GM06990 (cell line): ENCODE measurements at regions not wholly inside any gene's neighbourhood (a gene's known extent, or its start where the extent isn't known, plus 50 kb on each side); places are given as distances from the start of the nearest gene placed in this dataset.

ENCODE experiments used
- DNase-seq: peaks from one replicate; pipeline ENCODE4 v3.0.0-alpha.2; 2011; ENCODE audit not compliant: insufficient read length; ENCODE audit errors: extremely low read depth
- H3K27me3 ChIP-seq: replicated peaks from 2 replicates; pipeline ENCODE4 v1.6.0; 2011; ENCODE audit warnings: low read length; ENCODE audit not compliant: control insufficient read depth, insufficient read depth
- H3K36me3 ChIP-seq: 2 replicates; pipeline ENCODE4 v1.5.1; 2011; ENCODE audit warnings: low read length; ENCODE audit not compliant: control insufficient read depth, insufficient read depth
- H3K4me3 ChIP-seq: replicated peaks from 2 replicates; pipeline ENCODE4 v1.5.1; 2011; ENCODE audit warnings: low read depth, mild to moderate bottlenecking, control low read depth, low read length
- TF ChIP-seq, protein P1 (sequence below): IDR thresholded peaks from 2 replicates; pipeline ENCODE4 v1.5.1; 2011; ENCODE audit warnings: low read length, control low read depth, mild to moderate bottlenecking, inconsistent platforms; ENCODE audit not compliant: insufficient read depth, poor library complexity, severe bottlenecking

- H3K36me3 ChIP-seq = no peaks in the 10 kb centered on the region
- TF ChIP-seq, protein P1, sequence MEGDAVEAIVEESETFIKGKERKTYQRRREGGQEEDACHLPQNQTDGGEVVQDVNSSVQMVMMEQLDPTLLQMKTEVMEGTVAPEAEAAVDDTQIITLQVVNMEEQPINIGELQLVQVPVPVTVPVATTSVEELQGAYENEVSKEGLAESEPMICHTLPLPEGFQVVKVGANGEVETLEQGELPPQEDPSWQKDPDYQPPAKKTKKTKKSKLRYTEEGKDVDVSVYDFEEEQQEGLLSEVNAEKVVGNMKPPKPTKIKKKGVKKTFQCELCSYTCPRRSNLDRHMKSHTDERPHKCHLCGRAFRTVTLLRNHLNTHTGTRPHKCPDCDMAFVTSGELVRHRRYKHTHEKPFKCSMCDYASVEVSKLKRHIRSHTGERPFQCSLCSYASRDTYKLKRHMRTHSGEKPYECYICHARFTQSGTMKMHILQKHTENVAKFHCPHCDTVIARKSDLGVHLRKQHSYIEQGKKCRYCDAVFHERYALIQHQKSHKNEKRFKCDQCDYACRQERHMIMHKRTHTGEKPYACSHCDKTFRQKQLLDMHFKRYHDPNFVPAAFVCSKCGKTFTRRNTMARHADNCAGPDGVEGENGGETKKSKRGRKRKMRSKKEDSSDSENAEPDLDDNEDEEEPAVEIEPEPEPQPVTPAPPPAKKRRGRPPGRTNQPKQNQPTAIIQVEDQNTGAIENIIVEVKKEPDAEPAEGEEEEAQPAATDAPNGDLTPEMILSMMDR = no peak
These were observed 102.6 kb upstream of the RSPO3 start for GRCh38 chr6:127015858-127016257.

DNA sequence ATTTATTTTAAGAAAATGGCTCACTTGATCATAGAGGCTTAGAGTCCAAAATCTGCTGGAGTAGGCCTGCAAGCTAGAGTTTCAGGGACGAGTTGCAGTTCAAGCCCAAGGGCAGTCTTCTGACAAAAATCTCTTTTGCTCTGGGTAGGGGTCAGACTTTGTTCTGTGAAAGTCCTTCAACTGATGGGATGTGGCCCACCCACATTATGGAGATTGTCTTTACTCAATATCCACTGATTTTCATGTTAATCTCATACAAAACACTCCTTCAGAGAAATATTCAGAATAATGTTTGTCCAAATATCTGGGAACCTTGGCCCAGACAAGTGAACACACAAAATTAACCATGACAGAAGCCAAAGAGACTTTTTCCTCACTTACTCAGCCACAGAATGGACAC lies 98.6 kb upstream of the RSPO3 start:
- DNase-seq = no peak
- TF ChIP-seq, protein P1 = no peak

More at GRCh38 chr6:127015858-127016257, 102.6 kb upstream of the RSPO3 start:
- Histone ChIP-seq H3K4me3 (no peak overlapping the region), H3K27me3 (no peaks in the 10 kb centered on the region)
- DNase-seq = no peak

DNA sequence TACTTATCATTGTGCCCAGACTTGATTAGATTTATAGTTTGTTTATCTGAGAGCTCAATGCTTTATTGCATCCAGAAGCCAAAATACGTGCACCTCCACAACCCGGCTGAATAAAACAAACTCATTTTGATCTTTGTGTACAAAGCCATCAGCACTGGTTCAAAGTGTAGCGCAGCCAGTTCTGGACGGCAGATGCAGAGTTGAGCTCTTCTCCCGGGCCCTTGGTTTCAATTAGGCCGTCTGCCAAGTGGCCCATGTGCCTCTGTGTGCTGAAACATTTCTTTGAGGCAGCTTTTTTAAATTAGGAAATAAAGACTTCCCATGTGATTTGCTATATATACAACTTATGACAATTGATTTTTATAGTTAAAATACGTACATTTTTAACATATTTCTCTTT lies 96.2 kb upstream of the RSPO3 start:
- no peaks in the 10 kb centered on the region for H3K27me3 ChIP-seq
- TF ChIP-seq, protein P1 = no peak
- no peak overlapping the region for H3K4me3 ChIP-seq
- H3K36me3 ChIP-seq = no peaks in the 10 kb centered on the region
- no peak for DNase-seq

More for the DNA sequence above, 98.6 kb upstream of the RSPO3 start:
- Histone ChIP-seq H3K4me3 (no peak overlapping the region), H3K27me3 (no peaks in the 10 kb centered on the region), H3K36me3 (no peaks in the 10 kb centered on the region)

DNA sequence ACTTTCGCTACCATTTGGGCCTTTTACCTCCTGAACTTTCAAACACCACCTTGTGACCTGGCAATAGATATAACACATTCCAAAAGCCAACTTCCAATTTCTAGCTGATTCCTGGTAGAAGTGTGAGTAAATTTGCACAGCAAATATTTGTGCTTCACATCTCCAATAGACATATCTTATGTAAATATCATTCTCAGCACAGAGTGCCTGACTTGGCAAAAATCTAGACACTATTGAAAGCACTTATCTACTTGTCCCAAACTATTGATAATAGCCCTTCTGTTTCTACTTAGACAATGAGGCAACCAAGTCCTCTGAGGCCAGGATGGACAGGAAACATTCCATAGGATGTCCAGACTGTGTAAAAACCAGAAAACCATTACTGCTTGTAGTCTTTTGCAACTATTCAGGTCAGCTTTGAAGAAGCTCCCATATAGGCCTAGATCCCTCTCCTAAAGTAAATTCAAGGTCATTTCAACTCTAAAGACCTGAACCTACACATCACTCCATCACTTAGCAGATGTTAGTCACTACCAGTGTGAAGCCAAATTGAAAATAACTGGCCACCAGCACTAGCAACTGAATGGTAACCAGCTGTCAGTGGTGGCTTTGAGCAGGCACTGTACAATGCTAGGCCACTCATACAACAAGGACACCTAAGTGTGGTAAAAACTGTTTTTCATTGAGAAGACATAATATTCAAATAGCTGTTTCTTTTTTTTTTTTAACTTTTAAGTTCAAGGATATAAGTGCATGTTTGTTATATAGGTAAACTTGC lies 95.3 kb upstream of the RSPO3 start:
- Histone ChIP-seq H3K27me3 (no peaks in the 10 kb centered on the region), H3K36me3 (no peaks in the 10 kb centered on the region), H3K4me3 (no peak overlapping the region)
- no peak for DNase-seq
- TF ChIP-seq, protein P1 = no peak

GRCh38 chr6:127026247-127026646 lies 92.2 kb upstream of the RSPO3 start:
- H3K4me3 ChIP-seq = no peak overlapping the region
- no peaks in the 10 kb centered on the region for H3K36me3 ChIP-seq
- no peak for DNase-seq
- TF ChIP-seq, protein P1 = no peak
- no peaks in the 10 kb centered on the region for H3K27me3 ChIP-seq
